GM12875 (cell line): ENCODE measurements at regions not wholly inside any gene's neighbourhood (a gene's known extent, or its start where the extent isn't known, plus 50 kb on each side); places are given as distances from the start of the nearest gene placed in this dataset.
"Not testable (repeated sequence)": the region's sequence is repeated elsewhere in the genome, so short reads cannot be mapped to it uniquely, and the experiment has no call there.

Experiments used
- H3K4me3 ChIP-seq: one replicate; pipeline ENCODE4 v1.5.1; 2011; ENCODE audit warnings: low read depth, low read length, control low read depth
- TF ChIP-seq, protein P1 (sequence below): IDR thresholded peaks from 2 replicates; pipeline ENCODE4 v1.5.1; 2011; ENCODE audit warnings: low read depth, mild to moderate bottlenecking, control low read depth, inconsistent platforms, low read length, moderate library complexity, borderline replicate concordance; ENCODE audit not compliant: insufficient read depth

DNA sequence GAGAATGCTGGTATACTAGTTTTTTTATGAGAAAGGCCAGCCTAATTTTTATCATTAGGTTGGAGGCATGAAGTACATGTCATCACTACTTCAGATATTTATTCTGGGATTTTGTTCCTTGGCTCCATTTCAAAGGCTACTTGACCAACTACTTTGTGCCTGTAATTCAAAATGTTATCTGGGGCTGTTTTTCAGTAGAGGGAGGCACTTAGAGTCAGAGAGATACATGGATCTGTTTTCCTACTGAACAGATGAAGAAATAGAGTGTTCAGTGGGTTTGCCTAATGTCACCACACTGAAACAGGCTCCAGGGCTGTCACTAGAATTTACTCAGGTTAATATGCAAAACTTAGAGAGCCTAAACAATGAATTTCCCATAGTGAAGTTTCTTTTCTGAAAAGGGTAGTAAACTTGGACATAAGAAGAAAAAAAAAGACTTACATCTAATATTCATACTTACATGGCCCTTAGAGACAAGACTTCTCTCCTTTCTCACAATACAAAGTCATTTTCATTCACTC, 127.3 kb upstream of the ITGB1 start:
- H3K4me3 ChIP-seq, result no peak overlapping the region
- TF ChIP-seq, protein P1, sequence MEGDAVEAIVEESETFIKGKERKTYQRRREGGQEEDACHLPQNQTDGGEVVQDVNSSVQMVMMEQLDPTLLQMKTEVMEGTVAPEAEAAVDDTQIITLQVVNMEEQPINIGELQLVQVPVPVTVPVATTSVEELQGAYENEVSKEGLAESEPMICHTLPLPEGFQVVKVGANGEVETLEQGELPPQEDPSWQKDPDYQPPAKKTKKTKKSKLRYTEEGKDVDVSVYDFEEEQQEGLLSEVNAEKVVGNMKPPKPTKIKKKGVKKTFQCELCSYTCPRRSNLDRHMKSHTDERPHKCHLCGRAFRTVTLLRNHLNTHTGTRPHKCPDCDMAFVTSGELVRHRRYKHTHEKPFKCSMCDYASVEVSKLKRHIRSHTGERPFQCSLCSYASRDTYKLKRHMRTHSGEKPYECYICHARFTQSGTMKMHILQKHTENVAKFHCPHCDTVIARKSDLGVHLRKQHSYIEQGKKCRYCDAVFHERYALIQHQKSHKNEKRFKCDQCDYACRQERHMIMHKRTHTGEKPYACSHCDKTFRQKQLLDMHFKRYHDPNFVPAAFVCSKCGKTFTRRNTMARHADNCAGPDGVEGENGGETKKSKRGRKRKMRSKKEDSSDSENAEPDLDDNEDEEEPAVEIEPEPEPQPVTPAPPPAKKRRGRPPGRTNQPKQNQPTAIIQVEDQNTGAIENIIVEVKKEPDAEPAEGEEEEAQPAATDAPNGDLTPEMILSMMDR, result no peak

DNA sequence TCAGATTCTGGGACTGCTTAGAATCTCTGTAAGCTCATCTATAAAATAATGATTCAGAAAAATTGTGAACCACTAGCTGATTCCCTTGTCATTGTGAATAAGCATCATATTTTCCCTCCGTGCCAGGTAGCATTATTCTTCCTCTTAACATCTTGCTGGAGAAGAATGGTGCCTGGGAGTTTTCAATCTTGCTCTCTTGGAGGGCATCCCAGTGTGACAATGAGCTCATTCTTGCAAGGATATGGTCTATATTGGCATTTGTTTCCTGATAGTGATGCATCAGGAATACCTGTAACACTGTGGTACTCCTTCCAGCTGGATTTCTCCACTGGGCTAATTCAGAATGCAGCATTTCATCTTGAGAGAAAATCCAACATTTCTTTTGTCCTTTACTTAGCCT, 126.4 kb upstream of the ITGB1 start:
- H3K4me3 ChIP-seq, result no peak overlapping the region
- TF ChIP-seq, protein P1, result no peak

DNA sequence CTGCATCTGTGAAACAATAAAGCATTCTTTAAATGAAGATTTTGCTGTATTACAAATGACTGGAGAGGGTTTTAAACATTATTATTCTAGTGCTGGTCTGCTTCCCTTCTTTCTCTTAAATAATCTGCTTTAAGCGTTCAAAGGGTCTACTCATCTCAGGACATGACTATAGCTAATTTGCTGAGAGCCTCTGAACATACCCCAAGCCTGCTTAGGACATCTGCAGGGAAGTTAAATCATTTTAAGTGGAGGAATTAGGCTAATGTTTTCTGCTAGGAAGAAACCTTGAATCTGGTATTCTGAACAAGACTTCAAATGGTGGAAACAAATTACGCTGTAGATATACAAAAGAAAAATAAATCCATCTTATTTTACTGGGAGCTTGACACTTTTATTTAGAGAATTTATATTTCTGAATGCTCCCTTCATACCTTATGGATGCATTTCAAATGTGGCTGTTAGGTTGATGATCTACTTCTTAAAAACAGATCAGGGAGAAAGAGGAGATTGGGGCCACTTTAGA, 124.4 kb upstream of the ITGB1 start:
- TF ChIP-seq, protein P1, result no peak

DNA sequence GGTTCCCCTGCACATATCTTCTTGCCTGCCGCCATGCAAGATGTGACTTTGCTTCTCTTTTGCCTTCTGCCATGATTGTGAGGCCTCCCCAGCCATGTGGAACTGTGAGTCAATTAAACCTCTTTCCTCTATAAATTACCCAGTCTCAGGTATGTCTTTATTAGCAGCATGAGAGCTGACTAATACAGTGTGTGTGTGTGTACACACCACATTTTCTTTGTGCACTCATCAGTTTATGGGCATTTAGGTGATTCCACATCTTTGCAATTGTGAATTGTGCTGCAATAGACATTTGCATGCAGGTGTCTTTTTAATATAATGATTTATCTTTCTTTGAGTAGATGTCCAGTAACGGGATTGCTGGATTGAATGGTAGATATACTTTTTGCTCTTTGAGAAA, 122.4 kb upstream of the ITGB1 start:
- not testable (repeated sequence) for H3K4me3 ChIP-seq

More for the DNA sequence above, 124.4 kb upstream of the ITGB1 start:
- no peak overlapping the region for H3K4me3 ChIP-seq

DNA sequence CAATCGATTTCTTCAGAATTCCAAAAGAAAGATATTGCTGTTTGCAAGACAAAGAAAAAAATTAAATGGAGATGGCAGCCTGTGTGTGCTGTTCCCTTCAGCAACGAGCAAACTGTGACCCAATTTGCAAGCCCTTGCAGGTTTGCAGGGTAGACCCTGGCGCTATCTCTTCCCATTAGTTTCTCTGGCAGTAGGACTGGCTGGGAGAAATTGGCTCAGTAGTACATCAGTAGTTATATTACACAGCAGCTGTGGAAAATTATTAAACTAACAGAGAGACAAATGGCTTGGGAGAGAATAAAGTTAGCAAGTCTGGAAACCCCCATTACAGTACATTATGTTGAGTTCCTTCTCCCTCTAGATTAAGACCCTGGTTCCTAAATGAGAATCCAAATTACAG, 116.4 kb upstream of the ITGB1 start:
- H3K4me3 ChIP-seq, result no peak overlapping the region
- TF ChIP-seq, protein P1, result no peak

DNA sequence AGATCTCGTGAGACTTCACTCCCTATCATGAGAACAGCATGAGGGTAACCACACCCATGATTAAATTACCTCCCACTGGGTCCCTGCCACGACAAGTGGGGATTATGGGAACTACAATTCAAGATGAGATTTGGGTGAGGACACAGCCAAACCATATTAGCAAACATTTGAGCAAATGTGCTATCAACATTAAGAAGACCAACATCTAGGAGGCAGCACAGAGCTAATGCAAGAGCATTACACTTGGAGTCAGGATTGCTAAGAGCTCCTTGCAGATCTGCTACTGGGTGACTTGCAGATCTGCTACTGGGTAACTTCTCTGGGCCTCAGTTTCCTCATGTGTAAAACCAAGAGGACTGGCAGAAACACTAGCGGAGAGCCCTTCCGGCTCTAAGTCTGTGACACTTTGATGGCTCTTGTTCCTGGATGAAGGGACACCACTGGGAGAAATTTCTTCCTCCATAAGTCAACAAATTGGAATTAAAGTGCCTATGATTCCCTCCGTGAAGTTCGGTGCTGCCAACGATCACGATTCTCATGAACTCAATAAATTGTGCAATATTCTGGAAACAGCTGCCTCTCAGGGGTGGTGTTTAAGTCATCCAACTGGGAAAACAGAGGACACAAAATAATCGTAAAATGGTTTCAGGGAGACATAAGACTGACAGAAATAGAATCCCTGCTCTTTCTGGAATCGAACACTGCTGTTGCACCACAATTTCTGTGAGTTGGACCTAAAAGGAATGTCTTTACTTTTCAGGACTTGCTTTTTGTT, 115.8 kb upstream of the ITGB1 start:
- no peak overlapping the region for H3K4me3 ChIP-seq
- TF ChIP-seq, protein P1, result no peak

DNA sequence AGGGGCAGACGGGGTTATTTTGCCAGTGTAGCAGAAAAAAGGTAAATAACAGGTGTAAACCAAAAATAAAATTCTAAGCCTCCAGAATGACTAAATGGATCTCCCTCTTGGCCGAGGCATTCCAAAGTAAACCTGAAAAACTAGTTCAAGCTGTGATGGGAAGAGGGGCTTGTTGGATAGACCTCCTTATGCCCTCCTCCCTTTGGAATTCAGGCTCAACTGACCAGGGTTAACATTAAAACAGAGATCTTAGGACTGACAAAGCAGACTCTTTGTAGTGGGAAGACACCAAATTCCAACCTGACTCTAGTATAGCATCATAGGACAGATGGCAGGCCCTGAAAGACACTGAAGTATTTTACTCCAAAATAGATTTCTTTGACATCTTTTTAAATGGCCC, 113.8 kb upstream of the ITGB1 start:
- H3K4me3 ChIP-seq, result no peak overlapping the region
- TF ChIP-seq, protein P1, result no peak

DNA sequence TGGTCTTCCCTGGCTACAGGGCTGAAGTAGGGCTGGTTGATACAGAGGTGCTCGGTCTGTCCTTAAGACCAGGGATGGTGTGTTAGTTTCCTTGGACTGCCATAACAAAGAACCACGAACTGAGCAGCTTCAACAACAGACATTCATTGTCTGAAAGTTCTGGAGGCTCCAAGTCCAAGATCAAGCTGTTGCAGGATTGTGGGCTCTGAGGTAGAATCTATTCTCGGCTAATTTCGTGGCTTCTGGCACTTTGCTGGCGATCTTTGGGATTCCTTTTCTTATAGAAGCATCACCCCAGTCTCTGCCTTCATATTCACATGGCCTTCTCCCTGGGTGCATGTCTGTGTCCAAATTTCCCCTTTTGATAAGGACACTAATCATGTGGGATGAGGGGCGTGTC, 112.1 kb upstream of the ITGB1 start:
- TF ChIP-seq, protein P1, result no peak
- H3K4me3 ChIP-seq, result no peak overlapping the region
